ENCODE measurements at regions not wholly inside any gene's neighbourhood (a gene's known extent, or its start where the extent isn't known, plus 50 kb on each side); places are given as distances from the start of the nearest gene placed in this dataset.

GRCh38 chr4:162560073-162560472 lies 396.3 kb upstream of the FSTL5 start:
- WGBS: 85% methylated on average over 1 of the region's 1 CpG
- Histone ChIP-seq H3K36me3 (ENCODE audit: insufficient read depth) (no peaks in the 10 kb centered on the region), H3K4me3 (ENCODE audit: low read depth, low read length) (no peak overlapping the region), H3K4me1 (ENCODE audit: insufficient read depth) (no peaks in the 10 kb centered on the region), H3K27ac (ENCODE audit: low read depth) (no peak overlapping the region)
- DNase-seq (ENCODE audit: extremely low spot score): no peak

GRCh38 chr4:162557516-162558106 lies 393.8 kb upstream of the FSTL5 start:
- H3K36me3 ChIP-seq (ENCODE audit: insufficient read depth): no peaks in the 10 kb centered on the region
- no peaks in the 10 kb centered on the region for H3K4me1 ChIP-seq (ENCODE audit: insufficient read depth)
- no peak overlapping the region for H3K27ac ChIP-seq (ENCODE audit: low read depth)
- H3K4me3 ChIP-seq (ENCODE audit: low read depth, low read length): no peak overlapping the region
- no peak for DNase-seq (ENCODE audit: extremely low spot score)
- 66% methylated on average over 4 of the region's 4 CpGs for WGBS

GRCh38 chr4:162535121-162535520 lies 371.3 kb upstream of the FSTL5 start:
- no peak for DNase-seq (ENCODE audit: extremely low spot score)
- no peaks in the 10 kb centered on the region for H3K36me3 ChIP-seq (ENCODE audit: insufficient read depth)
- no peak overlapping the region for H3K27ac ChIP-seq (ENCODE audit: low read depth)
- no peak overlapping the region for H3K4me3 ChIP-seq (ENCODE audit: low read depth, low read length)
- H3K4me1 ChIP-seq (ENCODE audit: insufficient read depth): no peaks in the 10 kb centered on the region
- WGBS: 49% methylated on average over 1 of the region's 1 CpG

- H3K27ac ChIP-seq (ENCODE audit: low read depth): no peak overlapping the region
- H3K4me3 ChIP-seq (ENCODE audit: low read depth, low read length): no peak overlapping the region
- WGBS: 86% methylated on average over 4 of the region's 4 CpGs
- H3K4me1 ChIP-seq (ENCODE audit: insufficient read depth): no peaks in the 10 kb centered on the region
- DNase-seq (ENCODE audit: extremely low spot score): no peak
- H3K36me3 ChIP-seq (ENCODE audit: insufficient read depth): no peaks in the 10 kb centered on the region
Observed at GRCh38 chr4:162523171-162523570, 359.4 kb upstream of the FSTL5 start.

- DNase-seq (ENCODE audit: extremely low spot score): no peak
- Histone ChIP-seq H3K27ac (ENCODE audit: low read depth) (no peak overlapping the region), H3K4me3 (ENCODE audit: low read depth, low read length) (no peak overlapping the region), H3K4me1 (ENCODE audit: insufficient read depth) (no peaks in the 10 kb centered on the region), H3K36me3 (ENCODE audit: insufficient read depth) (no peaks in the 10 kb centered on the region)
- WGBS: 78% methylated on average over 1 of the region's 1 CpG
Observed at GRCh38 chr4:162522724-162523123, 358.9 kb upstream of the FSTL5 start.

GRCh38 chr4:162510937-162511336 lies 347.1 kb upstream of the FSTL5 start:
- Histone ChIP-seq H3K4me1 (ENCODE audit: insufficient read depth) (no peaks in the 10 kb centered on the region), H3K4me3 (ENCODE audit: low read depth, low read length) (no peak overlapping the region), H3K27ac (ENCODE audit: low read depth) (no peak overlapping the region), H3K36me3 (ENCODE audit: insufficient read depth) (no peaks in the 10 kb centered on the region)
- WGBS: 70% methylated on average over 3 of the region's 3 CpGs
- no peak for DNase-seq (ENCODE audit: extremely low spot score)

- no peaks in the 10 kb centered on the region for H3K36me3 ChIP-seq (ENCODE audit: insufficient read depth)
- H3K4me1 ChIP-seq (ENCODE audit: insufficient read depth): no peaks in the 10 kb centered on the region
- WGBS: 77% methylated on average over 4 of the region's 4 CpGs
- no peak overlapping the region for H3K4me3 ChIP-seq (ENCODE audit: low read depth, low read length)
- no peak for DNase-seq (ENCODE audit: extremely low spot score)
- H3K27ac ChIP-seq (ENCODE audit: low read depth): no peak overlapping the region
Observed at GRCh38 chr4:162510115-162510514, 346.3 kb upstream of the FSTL5 start.

- WGBS: 94% methylated on average over 1 of the region's 1 CpG
- Histone ChIP-seq H3K4me1 (ENCODE audit: insufficient read depth) (no peaks in the 10 kb centered on the region), H3K4me3 (ENCODE audit: low read depth, low read length) (no peak overlapping the region), H3K27ac (ENCODE audit: low read depth) (no peak overlapping the region), H3K36me3 (ENCODE audit: insufficient read depth) (no peaks in the 10 kb centered on the region)
- no peak for DNase-seq (ENCODE audit: extremely low spot score)
Observed at GRCh38 chr4:162509333-162509732, 345.5 kb upstream of the FSTL5 start.

GRCh38 chr4:162506253-162506652 lies 342.5 kb upstream of the FSTL5 start:
- H3K4me1 ChIP-seq (ENCODE audit: insufficient read depth): no peaks in the 10 kb centered on the region

GRCh38 chr4:162503868-162504267 lies 340.1 kb upstream of the FSTL5 start:
- no peaks in the 10 kb centered on the region for H3K4me1 ChIP-seq (ENCODE audit: insufficient read depth)
- DNase-seq (ENCODE audit: extremely low spot score): no peak
- H3K27ac ChIP-seq (ENCODE audit: low read depth): no peak overlapping the region
- WGBS: 86% methylated on average over 4 of the region's 4 CpGs
- H3K4me3 ChIP-seq (ENCODE audit: low read depth, low read length): no peak overlapping the region
- no peaks in the 10 kb centered on the region for H3K36me3 ChIP-seq (ENCODE audit: insufficient read depth)

More at GRCh38 chr4:162506253-162506652, 342.5 kb upstream of the FSTL5 start:
- Histone ChIP-seq H3K4me3 (ENCODE audit: low read depth, low read length) (no peak overlapping the region), H3K36me3 (ENCODE audit: insufficient read depth) (no peaks in the 10 kb centered on the region), H3K27ac (ENCODE audit: low read depth) (no peak overlapping the region)
- WGBS: 16% methylated on average over 2 of the region's 2 CpGs
- DNase-seq (ENCODE audit: extremely low spot score): no peak

- H3K4me3 ChIP-seq (ENCODE audit: low read depth, low read length): no peak overlapping the region
- H3K4me1 ChIP-seq (ENCODE audit: insufficient read depth): no peaks in the 10 kb centered on the region
- DNase-seq (ENCODE audit: extremely low spot score): no peak
- H3K36me3 ChIP-seq (ENCODE audit: insufficient read depth): no peaks in the 10 kb centered on the region
- no peak overlapping the region for H3K27ac ChIP-seq (ENCODE audit: low read depth)
Observed at GRCh38 chr4:162502109-162502508, 338.3 kb upstream of the FSTL5 start.

- DNase-seq (ENCODE audit: extremely low spot score): no peak
- no peaks in the 10 kb centered on the region for H3K36me3 ChIP-seq (ENCODE audit: insufficient read depth)
- no peaks in the 10 kb centered on the region for H3K4me1 ChIP-seq (ENCODE audit: insufficient read depth)
- H3K4me3 ChIP-seq (ENCODE audit: low read depth, low read length): no peak overlapping the region
- 79% methylated on average over 1 of the region's 1 CpG for WGBS
- no peak overlapping the region for H3K27ac ChIP-seq (ENCODE audit: low read depth)
Observed at GRCh38 chr4:162499478-162499877, 335.7 kb upstream of the FSTL5 start.

GRCh38 chr4:162498168-162498567 lies 334.4 kb upstream of the FSTL5 start:
- H3K27ac ChIP-seq (ENCODE audit: low read depth): no peak overlapping the region
- H3K4me1 ChIP-seq (ENCODE audit: insufficient read depth): no peaks in the 10 kb centered on the region
- no peaks in the 10 kb centered on the region for H3K36me3 ChIP-seq (ENCODE audit: insufficient read depth)
- no peak for DNase-seq (ENCODE audit: extremely low spot score)
- H3K4me3 ChIP-seq (ENCODE audit: low read depth, low read length): no peak overlapping the region
- 48% methylated on average over 2 of the region's 2 CpGs for WGBS

GRCh38 chr4:162497564-162498167 lies 333.9 kb upstream of the FSTL5 start:
- peak; percentile 7 for DNase-seq (ENCODE audit: extremely low spot score)
- no peak overlapping the region for H3K27ac ChIP-seq (ENCODE audit: low read depth)
- no peaks in the 10 kb centered on the region for H3K36me3 ChIP-seq (ENCODE audit: insufficient read depth)
- 2% methylated on average over 5 of the region's 5 CpGs for WGBS
- no peaks in the 10 kb centered on the region for H3K4me1 ChIP-seq (ENCODE audit: insufficient read depth)
- no peak overlapping the region for H3K4me3 ChIP-seq (ENCODE audit: low read depth, low read length)

- no peak overlapping the region for H3K4me3 ChIP-seq (ENCODE audit: low read depth, low read length)
- H3K27ac ChIP-seq (ENCODE audit: low read depth): no peak overlapping the region
- 59% methylated on average over 2 of the region's 2 CpGs for WGBS
- DNase-seq (ENCODE audit: extremely low spot score): no peak
- H3K36me3 ChIP-seq (ENCODE audit: insufficient read depth): no peaks in the 10 kb centered on the region
- H3K4me1 ChIP-seq (ENCODE audit: insufficient read depth): no peaks in the 10 kb centered on the region
Observed at GRCh38 chr4:162494935-162495334, 331.1 kb upstream of the FSTL5 start.

All from urinary bladder (tissue), 3 donors.